ENCODE measurements at regions not wholly inside any gene's neighbourhood (a gene's known extent, or its start where the extent isn't known, plus 50 kb on each side); places are given as distances from the start of the nearest gene placed in this dataset.

- Histone ChIP-seq H3K4me1 (ENCODE audit: control insufficient read depth in 5 of 5, insufficient read depth in 5 of 5, low read length in 5 of 5) (peaks cover 0 to 55% (median 8%) of the 10 kb centered on the region in 5 donors), H3K27me3 (ENCODE audit: control insufficient read depth in 3 of 3, insufficient read depth in 3 of 3, low read length in 2 of 3) (no peaks in the 10 kb centered on the region), H3K4me3 (no peak overlapping the region), H3K9ac (ENCODE audit: insufficient read depth in 1 of 2, low read length in 2 of 2) (no peak overlapping the region), H3K27ac (ENCODE audit: low read depth in 1 of 2, low read length in 1 of 2) (no peak overlapping the region), H3K9me3 (ENCODE audit: control insufficient read depth in 4 of 4, insufficient read depth in 3 of 4, low read length in 3 of 4) (no peaks in the 10 kb centered on the region), H3K36me3 (ENCODE audit: control insufficient read depth in 4 of 4, insufficient read depth in 4 of 4, low read length in 4 of 4) (no peaks in the 10 kb centered on the region)
- TF ChIP-seq CTCF (IDR thresholded peaks at IDR 0.05; ENCODE audit: control extremely low read depth, extremely low read depth) = no peak
- no peak for ATAC-seq (ENCODE audit: insufficient read depth, low FRiP score)
- DNase-seq = peak in 2 of 3 donors; percentile 91 to 93
- 67 to 80% methylated on average over 2 of the region's 2 CpGs for WGBS, 2 donors
Observed at GRCh38 chr6:133587546-133588160, 301.3 kb upstream of the TCF21 start.

GRCh38 chr6:133590196-133590595 lies 298.7 kb upstream of the TCF21 start:
- TF ChIP-seq CTCF (IDR thresholded peaks at IDR 0.05; ENCODE audit: control extremely low read depth, extremely low read depth) = no peak
- H3K36me3 ChIP-seq (ENCODE audit: control insufficient read depth in 4 of 4, insufficient read depth in 4 of 4, low read length in 4 of 4) = no peaks in the 10 kb centered on the region
- ATAC-seq (ENCODE audit: insufficient read depth, low FRiP score) (no peak), DNase-seq (no peak)
- H3K27ac ChIP-seq (ENCODE audit: low read depth in 1 of 2, low read length in 1 of 2) = no peak overlapping the region
- peaks cover 0 to 61% (median 6%) of the 10 kb centered on the region in 5 donors for H3K4me1 ChIP-seq (ENCODE audit: control insufficient read depth in 5 of 5, insufficient read depth in 5 of 5, low read length in 5 of 5)
- H3K27me3 ChIP-seq (ENCODE audit: control insufficient read depth in 3 of 3, insufficient read depth in 3 of 3, low read length in 2 of 3) = no peaks in the 10 kb centered on the region
- no peaks in the 10 kb centered on the region for H3K9me3 ChIP-seq (ENCODE audit: control insufficient read depth in 4 of 4, insufficient read depth in 3 of 4, low read length in 3 of 4)
- 60 to 72% methylated on average over 5 of the region's 5 CpGs for WGBS, 2 donors
- H3K9ac ChIP-seq (ENCODE audit: insufficient read depth in 1 of 2, low read length in 2 of 2) = no peak overlapping the region
- no peak overlapping the region for H3K4me3 ChIP-seq

- ATAC-seq (ENCODE audit: insufficient read depth, low FRiP score) = no peak
- Histone ChIP-seq H3K4me3 (no peak overlapping the region), H3K27me3 (ENCODE audit: control insufficient read depth in 3 of 3, insufficient read depth in 3 of 3, low read length in 2 of 3) (no peaks in the 10 kb centered on the region), H3K4me1 (ENCODE audit: control insufficient read depth in 5 of 5, insufficient read depth in 5 of 5, low read length in 5 of 5) (peaks cover 0 to 61% (median under 1%) of the 10 kb centered on the region in 5 donors), H3K36me3 (ENCODE audit: control insufficient read depth in 4 of 4, insufficient read depth in 4 of 4, low read length in 4 of 4) (no peaks in the 10 kb centered on the region), H3K9me3 (ENCODE audit: control insufficient read depth in 4 of 4, insufficient read depth in 3 of 4, low read length in 3 of 4) (no peaks in the 10 kb centered on the region), H3K9ac (ENCODE audit: insufficient read depth in 1 of 2, low read length in 2 of 2) (no peak overlapping the region), H3K27ac (ENCODE audit: low read depth in 1 of 2, low read length in 1 of 2) (no peak overlapping the region)
- WGBS, 2 donors = 64 to 78% methylated on average over 3 of the region's 3 CpGs
- DNase-seq = no peak
- TF ChIP-seq CTCF (IDR thresholded peaks at IDR 0.05; ENCODE audit: control extremely low read depth, extremely low read depth) = no peak
Observed at GRCh38 chr6:133590814-133591213, 298.1 kb upstream of the TCF21 start.

- H3K9ac ChIP-seq (ENCODE audit: insufficient read depth in 1 of 2, low read length in 2 of 2) = no peak overlapping the region
- H3K4me3 ChIP-seq = no peak overlapping the region
- DNase-seq = no peak
- ATAC-seq (ENCODE audit: insufficient read depth, low FRiP score) = no peak
- H3K36me3 ChIP-seq (ENCODE audit: control insufficient read depth in 4 of 4, insufficient read depth in 4 of 4, low read length in 4 of 4) = no peaks in the 10 kb centered on the region
- H3K4me1 ChIP-seq (ENCODE audit: control insufficient read depth in 5 of 5, insufficient read depth in 5 of 5, low read length in 5 of 5) = peaks cover 0 to 59% (median 0%) of the 10 kb centered on the region in 5 donors
- no peak overlapping the region for H3K27ac ChIP-seq (ENCODE audit: low read depth in 1 of 2, low read length in 1 of 2)
- no peaks in the 10 kb centered on the region for H3K9me3 ChIP-seq (ENCODE audit: control insufficient read depth in 4 of 4, insufficient read depth in 3 of 4, low read length in 3 of 4)
- H3K27me3 ChIP-seq (ENCODE audit: control insufficient read depth in 3 of 3, insufficient read depth in 3 of 3, low read length in 2 of 3) = no peaks in the 10 kb centered on the region
- no peak for TF ChIP-seq CTCF (IDR thresholded peaks at IDR 0.05; ENCODE audit: control extremely low read depth, extremely low read depth)
- 75 to 85% methylated on average over 1 of the region's 1 CpG for WGBS, 2 donors
Observed at GRCh38 chr6:133591275-133591674, 297.6 kb upstream of the TCF21 start.

All from lung (tissue), 11 donors.